ENCODE measurements at regions not wholly inside any gene's neighbourhood (a gene's known extent, or its start where the extent isn't known, plus 50 kb on each side); places are given as distances from the start of the nearest gene placed in this dataset.

GRCh38 chr2:173614265-173614930, 259.7 kb downstream of the CDCA7 start:
- DNase-seq, result no peak
- 58 to 64% (median 58%) methylated on average over 5 of the region's 5 CpGs for WGBS, 3 donors
- no peak for ATAC-seq
- Histone ChIP-seq H3K4me3 (no peak overlapping the region), H3K9me3 (no peaks in the 10 kb centered on the region), H3K36me3 (ENCODE audit: insufficient read depth in 1 of 2, low read depth in 1 of 2) (no peaks in the 10 kb centered on the region), H3K4me1 (no peaks in the 10 kb centered on the region), H3K27ac (no peak overlapping the region), H3K27me3 (ENCODE audit: insufficient read depth in 3 of 3, low read length in 2 of 3) (peaks cover 0 to 1% (median 0%) of the 10 kb centered on the region in 3 donors)
- intact Hi-C loops (cut with DNase I), result no loop called here
- TF ChIP-seq CTCF (IDR thresholded peaks at IDR 0.05), result no peak

GRCh38 chr2:173623438-173624319, 269.0 kb downstream of the CDCA7 start:
- ATAC-seq, result no peak
- Histone ChIP-seq H3K27me3 (ENCODE audit: insufficient read depth in 3 of 3, low read length in 2 of 3) (no peaks in the 10 kb centered on the region), H3K9me3 (no peaks in the 10 kb centered on the region), H3K4me1 (no peaks in the 10 kb centered on the region), H3K27ac (no peak overlapping the region), H3K4me3 (no peak overlapping the region), H3K36me3 (ENCODE audit: insufficient read depth in 1 of 2, low read depth in 1 of 2) (no peaks in the 10 kb centered on the region)
- 58 to 62% (median 61%) methylated on average over 13 of the region's 13 CpGs for WGBS, 3 donors
- intact Hi-C loops (cut with DNase I), result no loop called here
- DNase-seq, result no peak
- no peak for TF ChIP-seq CTCF (IDR thresholded peaks at IDR 0.05)

- H3K4me1 ChIP-seq, result no peaks in the 10 kb centered on the region
- no peak overlapping the region for H3K4me3 ChIP-seq
- ATAC-seq (no peak), DNase-seq (no peak)
- intact Hi-C loops (cut with DNase I), result no loop called here
- 90 to 95% (median 94%) methylated on average over 11 of the region's 11 CpGs for WGBS, 3 donors
- TF ChIP-seq CTCF (IDR thresholded peaks at IDR 0.05), result no peak
- no peak overlapping the region for H3K27ac ChIP-seq
- H3K9me3 ChIP-seq, result no peaks in the 10 kb centered on the region
- no peaks in the 10 kb centered on the region for H3K27me3 ChIP-seq (ENCODE audit: insufficient read depth in 3 of 3, low read length in 2 of 3)
- no peaks in the 10 kb centered on the region for H3K36me3 ChIP-seq (ENCODE audit: insufficient read depth in 1 of 2, low read depth in 1 of 2)
Observed at GRCh38 chr2:173625315-173625714, 270.6 kb downstream of the CDCA7 start.

- intact Hi-C loops (cut with DNase I), result no loop called here
- Histone ChIP-seq H3K36me3 (ENCODE audit: insufficient read depth in 1 of 2, low read depth in 1 of 2) (no peaks in the 10 kb centered on the region), H3K4me3 (no peak overlapping the region), H3K27me3 (ENCODE audit: insufficient read depth in 3 of 3, low read length in 2 of 3) (no peaks in the 10 kb centered on the region), H3K4me1 (no peaks in the 10 kb centered on the region), H3K9me3 (no peaks in the 10 kb centered on the region), H3K27ac (no peak overlapping the region)
- ATAC-seq (no peak), DNase-seq (no peak)
- no peak for TF ChIP-seq CTCF (IDR thresholded peaks at IDR 0.05)
Observed at GRCh38 chr2:173629076-173629475, 274.4 kb downstream of the CDCA7 start.
